Adrenal gland (tissue), 5 donors: ENCODE measurements at regions not wholly inside any gene's neighbourhood (a gene's known extent, or its start where the extent isn't known, plus 50 kb on each side); places are given as distances from the start of the nearest gene placed in this dataset.

Source experiments
- POLR2A ChIP-seq, 2 donors: fragments of 450-650 bp; IDR thresholded peaks; one replicate each; pipeline ENCODE4 v1.6.1; 2017; ENCODE audit warnings: antibody characterized with exemption in 2 of 2, mild to moderate bottlenecking in 2 of 2, moderate library complexity in 1 of 2
- TF ChIP-seq, protein P1 (sequence below), 6 experiments: fragments of 450-650 bp in 4 of 6; fragments of 200-600 bp in 2 of 6; sonication (generic) in 1 of 6; IDR thresholded peaks; 1 replicate in 5 of 6; 2 replicates in 1 of 6; pipeline versions ENCODE4 v1.5.1 to v1.8.0; 2016 to 2021; ENCODE audit warnings: antibody characterized with exemption in 6 of 6, mild to moderate bottlenecking in 2 of 6, moderate library complexity in 1 of 6
- donor health status: DM: no; HTN: no; CAD: no.

DNA sequence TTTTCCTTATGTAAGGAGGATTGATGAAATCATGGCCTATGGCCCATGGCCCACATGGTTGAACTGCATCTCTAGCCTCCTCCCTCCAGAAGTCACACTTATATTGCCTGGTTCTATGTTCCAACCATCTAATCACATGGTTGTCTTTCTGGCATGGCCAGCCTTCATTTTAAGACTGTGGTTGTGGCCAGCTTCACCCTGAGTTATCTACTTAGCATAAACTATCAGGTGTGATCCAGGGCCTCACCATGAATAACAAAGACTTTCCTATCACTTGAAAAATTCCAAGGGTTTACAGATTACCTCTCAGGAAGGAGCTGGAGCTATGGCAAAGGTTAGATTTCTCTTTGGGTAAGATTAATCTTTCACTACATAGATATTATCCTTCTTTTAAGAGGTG, 222.8 kb downstream of the SNCA start:
- TF ChIP-seq, protein P1, sequence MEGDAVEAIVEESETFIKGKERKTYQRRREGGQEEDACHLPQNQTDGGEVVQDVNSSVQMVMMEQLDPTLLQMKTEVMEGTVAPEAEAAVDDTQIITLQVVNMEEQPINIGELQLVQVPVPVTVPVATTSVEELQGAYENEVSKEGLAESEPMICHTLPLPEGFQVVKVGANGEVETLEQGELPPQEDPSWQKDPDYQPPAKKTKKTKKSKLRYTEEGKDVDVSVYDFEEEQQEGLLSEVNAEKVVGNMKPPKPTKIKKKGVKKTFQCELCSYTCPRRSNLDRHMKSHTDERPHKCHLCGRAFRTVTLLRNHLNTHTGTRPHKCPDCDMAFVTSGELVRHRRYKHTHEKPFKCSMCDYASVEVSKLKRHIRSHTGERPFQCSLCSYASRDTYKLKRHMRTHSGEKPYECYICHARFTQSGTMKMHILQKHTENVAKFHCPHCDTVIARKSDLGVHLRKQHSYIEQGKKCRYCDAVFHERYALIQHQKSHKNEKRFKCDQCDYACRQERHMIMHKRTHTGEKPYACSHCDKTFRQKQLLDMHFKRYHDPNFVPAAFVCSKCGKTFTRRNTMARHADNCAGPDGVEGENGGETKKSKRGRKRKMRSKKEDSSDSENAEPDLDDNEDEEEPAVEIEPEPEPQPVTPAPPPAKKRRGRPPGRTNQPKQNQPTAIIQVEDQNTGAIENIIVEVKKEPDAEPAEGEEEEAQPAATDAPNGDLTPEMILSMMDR (IDR thresholded peaks at IDR 0.05): no peak
- no peak for TF ChIP-seq POLR2A (IDR thresholded peaks at IDR 0.05)
